Stimulated activated CD4-positive, alpha-beta T cell treated with anti-CD3 and anti-CD28 coated beads, Interleukin-12 subunit alpha, Interleukin-12 subunit beta, amount 100 ng/mL, for 4 hours (primary cell): ENCODE measurements at regions not wholly inside any gene's neighbourhood (a gene's known extent, or its start where the extent isn't known, plus 50 kb on each side); places are given as distances from the start of the nearest gene placed in this dataset.
"Not testable (repeated sequence)": the region's sequence is repeated elsewhere in the genome, so short reads cannot be mapped to it uniquely, and the experiment has no call there.

Experiments used
- DNase-seq: peaks from one replicate; pipeline ENCODE4 v3.0.0-alpha.2; 2020

DNA sequence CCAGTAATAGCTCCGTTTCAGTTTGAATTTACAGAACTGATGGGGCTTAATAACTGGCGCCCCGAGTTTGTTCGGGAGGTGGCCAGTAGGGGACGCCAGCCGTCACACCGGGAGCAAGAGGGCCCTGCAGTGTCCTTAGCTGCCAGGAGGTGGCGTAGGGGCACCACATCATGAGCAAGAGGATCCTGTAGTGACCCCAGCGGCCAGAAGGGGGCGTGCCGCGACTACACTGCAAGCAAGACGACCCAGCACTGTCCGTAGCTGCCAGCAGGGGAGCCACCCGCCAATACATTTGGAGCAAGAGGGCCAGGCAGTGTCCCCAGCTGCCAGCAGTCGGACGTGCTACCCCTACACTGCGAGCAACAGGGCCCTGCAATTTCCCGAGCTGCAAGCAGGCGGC lies 663.7 kb upstream of the B3GAT1 start:
- DNase-seq = peak; percentile 22

DNA sequence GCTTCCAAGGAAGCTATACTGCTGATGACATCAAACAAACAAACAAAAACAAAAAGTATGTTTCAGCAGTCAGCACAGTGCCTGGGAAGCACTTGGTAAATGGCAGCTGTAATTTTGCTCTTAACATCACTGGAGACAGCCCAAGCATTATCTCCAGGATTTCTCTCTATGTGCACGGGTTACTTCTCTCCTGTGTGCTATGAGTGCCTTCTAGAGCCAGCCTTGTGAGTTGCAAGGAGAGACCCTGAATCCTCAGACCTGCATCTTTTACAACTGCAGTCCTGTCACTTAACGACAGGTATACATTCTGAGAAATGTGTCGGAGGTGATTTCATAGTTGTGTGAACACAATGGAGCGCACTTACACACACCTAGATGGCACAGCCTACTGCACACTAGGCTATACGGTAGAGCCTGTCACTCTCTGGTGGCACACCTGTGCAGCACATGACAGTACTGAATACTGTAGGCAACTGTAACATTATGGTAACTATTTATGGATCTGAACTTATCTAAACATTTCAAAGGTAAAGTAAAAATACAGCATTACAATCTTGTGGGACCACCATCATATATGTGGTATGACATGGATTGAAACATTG lies 662.5 kb upstream of the B3GAT1 start:
- no peak for DNase-seq

DNA sequence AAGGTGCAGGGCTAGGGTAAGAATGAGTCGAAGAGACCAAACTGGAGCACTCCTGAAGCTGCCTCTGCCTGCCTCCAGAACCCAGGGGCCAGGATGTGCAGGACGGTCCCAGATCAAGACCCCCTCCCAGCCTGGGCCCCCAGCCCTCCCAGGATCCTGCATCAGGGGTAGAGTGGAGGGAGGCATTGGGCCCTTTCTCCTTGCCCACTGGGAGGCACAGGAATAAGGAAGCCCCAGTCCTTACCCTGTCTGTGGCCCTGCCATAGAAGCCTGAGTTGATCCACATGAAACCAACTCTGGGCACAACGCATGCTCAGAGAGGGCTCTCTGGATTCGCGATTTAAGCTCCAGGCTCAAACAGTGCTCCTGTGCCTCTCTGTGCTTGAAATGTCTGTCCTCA lies 661.8 kb upstream of the B3GAT1 start:
- DNase-seq = no peak

DNA sequence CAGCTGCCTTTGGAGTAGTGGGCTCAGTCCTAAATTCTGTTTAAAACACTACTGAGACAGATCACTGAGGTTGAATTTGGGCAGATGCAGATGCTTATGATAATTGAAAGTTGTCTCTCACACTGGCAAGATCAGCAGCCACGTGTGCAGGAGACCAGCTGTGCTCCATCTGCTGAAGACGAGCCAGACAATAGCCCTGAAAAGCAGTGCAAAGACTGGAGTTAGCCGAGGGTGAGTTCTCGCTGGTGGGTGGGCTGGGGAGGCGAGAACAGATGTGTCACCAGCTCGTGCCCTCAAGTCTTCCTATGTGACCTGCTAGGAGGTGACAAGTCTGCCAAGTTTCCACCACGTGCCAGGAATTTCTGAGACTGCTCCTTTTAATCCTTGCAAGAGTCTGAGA lies 661.3 kb upstream of the B3GAT1 start:
- no peak for DNase-seq

DNA sequence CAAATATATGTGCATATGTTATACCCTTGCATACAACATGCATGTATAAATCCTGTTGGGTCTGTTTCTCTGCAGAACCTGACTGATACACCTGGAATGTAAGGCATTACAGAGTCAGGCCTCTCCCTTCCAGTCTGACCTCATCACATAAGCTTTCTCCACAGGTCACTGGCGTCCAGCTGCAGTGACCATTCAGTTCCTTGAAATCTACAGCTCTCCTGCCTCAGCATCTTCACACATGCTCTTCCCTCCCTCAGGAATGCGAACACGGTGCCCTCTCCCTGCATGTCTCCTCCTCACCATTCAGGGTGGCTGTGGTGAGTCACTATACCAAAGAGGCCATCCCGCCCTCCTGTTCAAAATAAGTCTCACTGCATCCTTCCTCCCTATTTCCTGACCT lies 657.8 kb upstream of the B3GAT1 start:
- DNase-seq = no peak

DNA sequence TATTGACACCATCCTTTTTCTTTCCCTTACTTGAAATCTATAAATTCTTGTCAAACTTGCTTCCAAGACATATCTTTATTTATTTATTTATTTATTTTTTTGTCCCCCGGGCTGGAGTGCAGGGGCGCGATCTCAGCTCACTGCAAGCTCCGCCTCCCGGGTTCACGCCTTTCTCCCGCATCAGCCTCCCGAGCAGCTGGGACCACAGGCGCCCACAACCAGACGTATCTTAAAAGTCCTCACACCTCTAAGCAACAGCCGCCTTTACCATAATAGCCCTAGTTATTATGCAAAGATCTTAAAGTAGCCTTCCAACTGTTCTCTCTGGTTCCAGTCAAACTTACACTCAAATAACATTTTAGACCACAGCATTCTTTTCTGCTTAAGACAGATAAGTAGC lies 657.0 kb upstream of the B3GAT1 start:
- no peak for DNase-seq

DNA sequence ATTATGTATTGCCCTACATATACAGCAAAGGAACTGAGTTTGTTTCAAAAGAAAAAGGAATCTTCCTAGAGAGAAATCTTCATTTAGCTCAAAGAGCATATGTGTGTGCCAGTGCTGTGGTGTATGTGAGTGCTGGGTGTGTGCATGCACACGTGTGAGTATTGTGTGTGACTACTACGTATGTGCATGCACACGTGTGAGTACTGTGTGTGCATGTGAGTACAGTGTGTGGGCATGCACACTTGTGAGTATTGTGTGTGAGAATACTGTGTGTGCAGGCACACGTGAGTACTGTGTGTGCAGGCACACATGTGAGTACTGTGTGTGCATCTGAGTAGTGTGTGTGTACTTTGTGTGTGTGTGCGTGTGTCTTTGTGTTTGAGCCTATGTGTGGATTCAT lies 651.0 kb upstream of the B3GAT1 start:
- DNase-seq = no peak

DNA sequence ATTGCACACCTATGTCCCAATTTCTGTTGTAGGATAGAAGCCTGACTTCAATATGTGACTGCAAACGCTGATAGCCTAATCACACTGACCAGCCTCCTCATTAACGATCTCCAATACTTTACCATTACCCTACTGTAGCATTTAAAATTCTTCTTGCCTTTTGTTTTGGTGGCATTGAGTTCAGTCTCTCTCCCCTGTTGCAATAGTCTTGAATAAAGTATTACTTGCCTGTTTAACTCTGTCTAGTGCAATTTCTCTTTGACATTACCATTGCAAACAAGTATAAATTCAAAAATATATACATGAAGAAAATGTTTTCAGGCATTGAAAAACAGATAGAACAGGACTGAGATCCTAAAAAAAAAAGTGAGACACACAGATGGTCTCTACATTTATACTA lies 649.1 kb upstream of the B3GAT1 start:
- no peak for DNase-seq

DNA sequence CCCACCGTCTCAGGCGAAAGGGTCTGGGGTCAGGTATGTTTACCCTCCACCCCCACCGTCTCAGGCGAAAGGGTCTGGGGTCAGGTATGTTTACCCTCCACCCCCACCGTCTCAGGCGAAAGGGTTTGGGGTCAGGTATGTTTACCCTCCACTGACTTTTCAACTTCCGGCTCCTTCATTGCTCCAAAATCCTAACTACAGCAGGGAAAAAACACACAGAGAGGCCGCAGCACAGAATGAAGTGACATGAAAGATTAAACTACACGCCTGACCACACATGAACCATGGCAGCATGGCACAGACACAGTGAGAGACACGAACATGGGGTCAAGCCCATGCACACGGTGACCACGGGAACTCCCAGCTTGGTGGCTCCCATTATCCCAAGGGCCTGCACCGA lies 634.9 kb upstream of the B3GAT1 start:
- DNase-seq = no peak

DNA sequence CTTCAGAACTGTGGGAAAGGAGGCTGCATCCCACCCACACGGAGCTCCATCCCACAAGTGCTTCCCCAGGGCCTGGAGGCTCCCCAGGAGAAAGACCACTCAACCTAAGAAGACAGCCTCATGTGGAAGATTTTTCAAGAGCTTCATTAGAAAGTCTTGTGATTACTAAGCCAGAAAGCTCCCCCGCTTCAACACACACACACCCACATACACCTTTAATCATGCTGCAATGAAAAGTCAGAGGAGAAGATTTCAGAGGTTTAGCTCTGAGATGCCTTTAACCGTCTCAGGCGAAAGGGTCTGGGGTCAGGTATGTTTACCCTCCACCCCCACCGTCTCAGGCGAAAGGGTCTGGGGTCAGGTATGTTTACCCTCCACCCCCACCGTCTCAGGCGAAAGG lies 634.5 kb upstream of the B3GAT1 start:
- no peak for DNase-seq

DNA sequence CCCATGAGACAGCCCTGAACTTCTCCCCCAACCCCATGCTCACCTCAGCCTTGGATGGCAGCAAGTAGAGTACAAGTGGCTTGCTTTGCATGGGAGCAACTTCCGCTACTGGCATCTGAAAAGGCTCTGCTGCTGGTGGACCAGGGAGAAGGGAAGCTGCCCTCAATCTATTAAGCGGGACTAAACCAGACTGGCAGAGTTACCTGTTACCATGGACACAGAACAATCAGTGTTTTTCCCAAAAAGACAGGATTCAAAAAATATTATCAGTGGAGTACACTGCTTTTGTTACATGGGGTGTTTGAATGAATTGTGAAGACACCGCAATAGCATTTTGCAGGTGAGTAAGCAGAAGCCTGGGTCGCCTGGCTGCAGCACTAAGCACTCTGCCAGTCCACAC lies 631.4 kb upstream of the B3GAT1 start:
- DNase-seq = no peak

DNA sequence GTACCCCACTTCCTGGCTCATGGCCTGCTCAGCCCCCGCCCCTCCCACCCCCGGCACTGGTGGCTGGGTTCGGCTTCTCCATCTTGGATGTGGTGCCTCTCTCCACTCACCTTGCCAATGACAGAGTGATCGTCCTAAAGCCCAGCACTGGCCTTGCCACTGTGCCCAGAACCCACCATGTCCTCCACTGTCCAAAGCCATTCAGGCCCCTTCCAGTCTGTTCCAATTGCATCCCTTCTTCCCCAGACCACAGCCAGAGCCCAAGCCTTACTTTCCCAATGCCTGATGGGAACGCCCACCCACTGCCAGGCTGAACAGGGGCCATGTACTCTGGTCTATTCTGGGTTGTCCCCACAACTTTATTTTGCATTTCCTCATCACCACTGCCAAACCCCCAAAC lies 625.8 kb upstream of the B3GAT1 start:
- DNase-seq = no peak

DNA sequence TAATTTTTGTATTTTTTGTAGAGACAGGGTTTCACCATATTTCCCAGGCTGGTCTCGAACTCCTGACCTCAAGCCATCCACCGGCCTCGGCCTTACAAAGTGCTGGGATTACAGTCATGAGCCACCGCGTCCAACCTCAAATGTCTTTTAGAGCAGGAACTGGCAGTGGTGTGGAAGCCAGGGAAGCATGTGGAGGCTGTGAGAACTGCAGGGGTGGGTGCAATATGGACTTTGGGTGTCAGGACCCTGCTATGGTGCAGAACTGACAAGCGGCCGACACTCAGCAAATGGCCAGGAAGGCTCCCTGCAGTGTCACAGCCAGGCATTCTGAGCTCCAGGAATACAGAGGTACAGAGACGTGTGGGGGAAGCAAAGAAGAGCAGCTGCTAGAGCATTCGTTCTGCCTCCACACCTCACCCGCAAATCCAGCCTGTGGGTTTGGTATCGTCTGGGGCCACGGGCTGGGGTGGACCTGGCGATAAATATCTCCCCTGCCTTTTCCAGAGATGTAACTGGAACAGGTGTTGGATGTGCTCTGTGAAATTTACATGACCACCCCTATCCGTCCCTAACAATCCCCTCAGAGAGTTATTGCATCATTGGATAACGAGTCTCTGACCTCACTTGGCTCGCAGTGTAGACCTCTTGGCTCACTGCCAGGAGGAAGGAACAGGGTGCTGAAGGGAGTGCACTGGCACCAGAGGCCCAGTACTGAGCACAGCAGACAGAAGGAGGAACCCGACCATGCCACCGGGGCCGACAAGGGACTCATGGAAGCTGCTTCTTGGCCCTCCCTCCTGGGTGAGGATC lies 624.7 kb upstream of the B3GAT1 start:
- no peak for DNase-seq

DNA sequence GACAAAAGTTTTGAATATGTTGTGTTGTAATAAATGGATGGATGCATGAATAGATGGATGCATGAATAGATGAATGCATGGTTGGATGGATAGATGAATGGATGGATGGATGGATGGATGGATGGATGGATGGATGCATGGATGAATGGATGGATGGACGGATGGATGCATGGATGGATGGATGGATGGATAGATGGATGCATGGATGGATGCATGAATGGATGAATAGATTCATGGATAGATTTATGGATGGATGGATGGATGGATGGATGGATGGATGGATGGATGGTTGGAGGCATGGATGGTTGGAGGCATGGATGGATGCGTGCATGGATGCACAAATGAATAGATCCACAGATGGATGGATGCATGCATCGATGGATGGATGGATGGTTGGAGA lies 623.2 kb upstream of the B3GAT1 start:
- DNase-seq = no peak

DNA sequence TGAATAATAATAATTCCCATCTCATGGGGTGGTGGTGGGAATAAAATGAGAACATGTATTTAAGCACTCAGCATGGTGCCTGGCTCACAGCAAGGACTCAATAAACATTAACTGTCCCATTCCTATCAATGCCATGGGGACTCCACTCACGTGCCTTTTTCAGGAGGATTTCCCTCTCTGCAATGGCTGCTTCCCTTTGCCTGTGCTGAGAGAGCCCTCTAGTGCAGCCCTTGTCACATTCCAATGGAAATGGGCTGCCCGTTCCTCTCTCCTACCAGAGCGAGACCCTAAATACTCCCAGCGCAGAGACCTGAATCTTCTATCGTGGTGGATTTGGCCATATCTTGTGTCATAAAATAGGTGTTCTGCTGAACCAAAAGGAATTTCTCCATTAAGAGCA lies 621.5 kb upstream of the B3GAT1 start:
- DNase-seq = no peak

DNA sequence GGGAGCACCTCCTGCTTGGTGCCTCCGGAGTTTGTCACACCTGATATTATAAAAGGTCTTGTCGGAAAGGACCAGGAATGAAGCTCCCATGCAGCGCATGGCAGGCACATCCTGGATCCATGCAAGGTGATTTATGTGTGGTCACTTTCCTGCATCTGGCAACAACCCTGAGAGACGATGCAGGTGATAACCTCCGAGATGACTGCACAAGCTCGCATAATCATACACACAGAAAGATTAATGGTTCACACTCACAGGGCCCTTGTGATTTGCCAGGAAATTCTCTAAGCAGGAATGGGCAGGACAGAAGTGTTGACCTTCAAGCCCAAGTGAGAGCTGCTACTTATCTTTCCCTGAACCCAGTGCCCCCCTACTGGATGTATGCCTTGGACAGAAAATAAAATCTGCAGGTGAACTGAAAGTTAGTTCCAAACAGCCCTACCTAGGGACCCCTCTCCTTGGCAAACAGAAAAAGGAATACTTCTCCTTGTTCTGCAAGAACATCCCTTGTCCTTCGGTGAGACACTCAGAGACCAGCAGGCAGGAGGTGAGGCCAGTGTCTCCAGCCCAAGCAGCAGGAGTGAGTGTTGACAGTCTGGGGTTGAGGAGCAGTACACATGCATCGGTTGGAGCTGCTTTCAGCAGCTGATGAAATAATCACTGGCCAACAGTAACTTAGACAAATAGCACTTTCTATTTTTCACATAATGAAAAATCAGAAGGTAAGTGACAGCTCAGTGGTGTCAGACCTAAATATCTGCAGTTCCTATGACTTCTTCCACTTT lies 619.4 kb upstream of the B3GAT1 start:
- DNase-seq = no peak

DNA sequence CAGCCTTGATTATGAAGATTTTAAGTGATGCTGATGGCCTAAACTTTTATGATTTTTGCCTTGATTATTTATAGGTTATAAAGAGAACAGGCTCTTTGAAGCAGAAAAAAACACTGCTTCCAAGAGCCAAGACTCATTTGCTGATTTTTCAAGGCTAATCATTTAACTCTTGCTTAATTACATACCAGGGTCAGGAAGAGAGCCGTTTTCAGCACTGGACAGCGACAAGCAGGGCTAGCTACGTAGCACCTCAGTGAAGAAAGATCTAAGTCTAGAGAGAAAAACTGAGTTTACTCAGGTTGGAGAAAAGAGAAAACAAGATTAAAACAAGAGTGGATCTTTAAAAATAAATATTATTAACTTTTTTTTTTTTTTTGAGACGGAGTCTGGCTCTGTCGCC lies 615.4 kb upstream of the B3GAT1 start:
- DNase-seq = no peak

DNA sequence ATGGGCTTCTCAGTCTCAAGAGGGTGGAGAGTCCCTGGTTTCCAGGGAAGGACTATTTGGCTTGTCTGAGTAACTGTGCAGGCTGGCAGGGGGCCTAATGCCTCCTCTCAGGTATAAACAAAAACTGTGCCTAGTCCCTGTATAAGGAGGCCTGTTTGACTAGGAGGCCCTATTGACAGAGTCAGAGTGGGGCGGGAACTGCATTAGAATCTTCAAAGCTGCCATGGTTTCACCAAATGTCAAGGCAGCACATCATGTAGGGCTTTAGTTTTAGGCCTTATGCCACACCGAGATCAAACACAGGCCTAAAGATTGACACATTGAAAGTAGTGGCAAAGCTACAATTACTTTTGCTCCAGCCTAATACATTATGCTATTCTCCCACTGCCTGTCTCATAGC lies 611.5 kb upstream of the B3GAT1 start:
- DNase-seq = no peak

DNA sequence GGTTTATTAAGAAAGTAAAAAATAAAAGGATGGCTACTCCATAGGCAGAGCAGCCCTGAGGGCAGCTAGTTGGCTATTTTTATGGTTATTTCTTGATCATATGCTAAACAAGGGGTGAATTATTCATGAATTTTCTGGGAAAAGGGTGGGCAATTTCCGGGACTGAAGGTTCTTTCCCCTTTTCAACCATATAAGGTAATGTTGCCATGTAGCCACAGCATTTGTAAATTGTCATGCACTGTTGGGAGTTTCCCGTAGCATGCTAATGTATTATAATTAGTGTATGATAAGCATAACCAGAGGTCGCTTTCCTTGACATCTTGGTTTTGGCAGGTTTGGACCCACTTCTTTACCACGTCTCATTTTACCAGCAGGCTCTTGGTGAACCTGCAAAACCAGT lies 610.4 kb upstream of the B3GAT1 start:
- no peak for DNase-seq

DNA sequence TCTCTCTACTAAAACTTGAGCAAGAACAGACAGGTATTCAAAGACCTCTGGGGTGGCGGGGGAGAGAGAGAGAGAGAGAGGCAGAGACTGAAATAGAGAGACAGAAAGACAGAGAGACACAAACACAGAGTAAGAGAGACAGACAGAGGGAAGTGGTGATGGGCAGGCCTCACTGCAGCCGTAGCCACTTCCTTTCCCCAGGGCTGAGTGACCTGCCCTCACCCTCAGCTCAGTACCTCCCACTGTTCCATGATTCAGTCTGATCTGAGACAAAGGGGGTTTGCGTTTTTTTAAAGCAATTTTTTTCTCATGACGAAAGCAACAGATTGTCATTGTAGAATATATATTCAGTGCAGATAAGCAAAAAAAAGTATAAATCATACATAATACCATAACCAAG lies 607.9 kb upstream of the B3GAT1 start:
- DNase-seq = no peak

DNA sequence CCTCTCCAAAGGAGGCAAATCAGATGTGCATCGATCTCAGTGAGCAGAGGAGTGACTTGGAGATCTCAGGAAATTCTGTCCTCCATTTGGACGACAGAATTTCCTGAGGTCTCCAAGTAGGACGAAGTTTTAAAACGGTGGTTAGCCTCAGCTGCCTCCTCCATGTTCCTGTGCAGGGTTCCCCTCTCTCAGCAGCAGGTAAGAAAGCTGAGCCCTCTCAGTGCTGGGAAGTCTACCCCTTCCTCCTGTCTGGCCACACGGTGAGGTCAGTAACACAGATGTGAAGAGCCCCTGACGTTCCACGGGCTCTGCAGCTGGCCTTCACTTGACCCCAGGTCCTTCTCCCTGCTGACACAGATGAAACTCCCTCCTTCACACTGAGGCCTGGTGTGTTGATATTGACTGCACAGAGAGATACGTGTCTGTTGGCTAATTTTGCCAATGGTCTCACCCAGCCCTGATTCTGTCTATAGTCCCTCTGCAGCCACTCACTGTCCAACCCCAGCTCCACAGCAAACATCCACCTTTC lies 607.4 kb upstream of the B3GAT1 start:
- DNase-seq = no peak

DNA sequence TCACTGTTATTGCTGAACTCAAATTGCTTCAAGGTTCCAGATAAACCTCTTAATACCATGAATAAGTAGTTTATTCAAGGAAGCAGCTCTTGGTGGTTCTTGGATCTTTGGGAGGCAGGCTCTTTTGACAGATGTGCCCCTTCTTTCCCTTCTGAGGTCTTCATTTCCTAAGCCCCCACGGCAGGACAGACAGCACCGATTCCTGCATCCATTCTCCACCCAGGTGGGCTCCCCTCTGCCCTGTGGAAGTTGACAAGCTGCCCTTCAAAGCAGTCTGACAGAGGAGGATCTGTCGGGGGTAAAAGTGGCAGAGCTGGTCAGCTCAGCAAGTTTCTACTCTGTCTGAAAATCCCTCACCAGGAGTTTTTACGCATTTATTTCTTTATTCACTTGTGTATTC lies 605.3 kb upstream of the B3GAT1 start:
- no peak for DNase-seq

DNA sequence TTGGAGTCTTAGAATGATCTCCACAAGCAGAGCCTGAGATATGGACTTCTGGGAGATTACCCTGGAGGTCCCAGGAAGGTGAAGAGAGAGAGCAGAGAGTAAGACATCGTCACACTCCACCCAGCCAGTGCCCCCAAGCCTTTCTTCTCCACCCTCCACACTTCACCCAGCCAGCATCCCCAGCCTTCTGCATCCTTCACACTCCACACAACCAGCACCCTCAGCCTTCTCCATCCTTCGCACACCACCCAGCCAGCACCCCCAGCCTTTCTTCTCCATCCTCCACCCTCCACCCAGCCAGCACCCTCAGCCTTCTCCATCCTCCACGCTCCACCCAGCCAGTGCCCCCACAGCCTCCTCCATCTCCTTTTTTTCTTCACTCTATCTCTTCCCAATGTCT lies 603.9 kb upstream of the B3GAT1 start:
- no peak for DNase-seq

DNA sequence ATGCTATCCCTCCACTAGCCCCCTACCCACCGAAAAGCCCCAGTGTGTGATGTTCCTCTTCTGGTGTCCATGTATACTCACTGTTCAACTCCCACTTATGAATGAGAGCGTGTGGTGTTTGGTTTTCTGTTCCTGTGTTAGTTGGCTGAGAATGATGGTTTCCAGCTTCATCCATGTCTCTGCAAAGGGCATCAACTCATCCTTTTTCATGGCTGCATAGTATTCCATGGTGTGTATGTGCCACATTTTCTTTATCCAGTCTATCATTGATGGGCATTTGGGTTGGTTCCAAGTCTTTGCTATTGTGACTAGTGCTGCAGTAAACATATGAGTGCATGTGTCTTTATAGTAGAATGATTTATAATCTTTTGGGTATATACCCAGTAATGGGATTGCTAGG lies 599.3 kb upstream of the B3GAT1 start:
- not testable (repeated sequence) for DNase-seq
